ENCODE measurements at regions not wholly inside any gene's neighbourhood (a gene's known extent, or its start where the extent isn't known, plus 50 kb on each side); places are given as distances from the start of the nearest gene placed in this dataset.

DNA sequence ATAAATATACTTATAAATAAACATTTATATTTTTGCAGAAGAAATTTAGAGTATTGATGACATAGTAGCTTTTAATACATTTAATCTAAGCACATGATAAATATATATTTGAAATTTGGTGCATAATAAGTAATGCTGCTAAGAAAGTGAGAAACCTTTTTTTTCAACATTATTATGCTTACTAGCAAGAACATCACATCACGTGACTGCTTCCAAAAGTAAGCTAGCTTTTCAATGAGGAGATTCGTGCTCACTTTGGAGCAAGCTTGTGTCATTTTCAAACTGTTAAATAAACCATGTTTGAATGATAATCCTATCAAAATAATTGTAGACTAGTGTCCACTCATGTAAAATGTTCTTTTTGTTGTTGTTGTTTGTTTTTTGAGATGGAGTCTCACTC is 109.0 kb upstream of the SLC4A7 start:
- no peak for DNase-seq (ENCODE audit: low read depth, low spot score)
- Histone ChIP-seq H3K4me1 (ENCODE audit: control insufficient read depth, insufficient read depth, low read length) (no peaks in the 10 kb centered on the region; the same call in 1 of the 2 replicates), H3K27me3 (ENCODE audit: control insufficient read depth, insufficient read depth, low read length) (no peaks in the 10 kb centered on the region), H3K36me3 (ENCODE audit: control insufficient read depth, insufficient read depth, low read length) (no peaks in the 10 kb centered on the region), H3K9me3 (ENCODE audit: control insufficient read depth, insufficient read depth, low read length) (no peaks in the 10 kb centered on the region), H3K27ac (ENCODE audit: low read length) (no peak overlapping the region), H3K4me3 (ENCODE audit: low read length) (no peak overlapping the region)
- no CpG with 5 or more reads among the region's 2 CpGs for WGBS (ENCODE audit: insufficient coverage, insufficient read length)

DNA sequence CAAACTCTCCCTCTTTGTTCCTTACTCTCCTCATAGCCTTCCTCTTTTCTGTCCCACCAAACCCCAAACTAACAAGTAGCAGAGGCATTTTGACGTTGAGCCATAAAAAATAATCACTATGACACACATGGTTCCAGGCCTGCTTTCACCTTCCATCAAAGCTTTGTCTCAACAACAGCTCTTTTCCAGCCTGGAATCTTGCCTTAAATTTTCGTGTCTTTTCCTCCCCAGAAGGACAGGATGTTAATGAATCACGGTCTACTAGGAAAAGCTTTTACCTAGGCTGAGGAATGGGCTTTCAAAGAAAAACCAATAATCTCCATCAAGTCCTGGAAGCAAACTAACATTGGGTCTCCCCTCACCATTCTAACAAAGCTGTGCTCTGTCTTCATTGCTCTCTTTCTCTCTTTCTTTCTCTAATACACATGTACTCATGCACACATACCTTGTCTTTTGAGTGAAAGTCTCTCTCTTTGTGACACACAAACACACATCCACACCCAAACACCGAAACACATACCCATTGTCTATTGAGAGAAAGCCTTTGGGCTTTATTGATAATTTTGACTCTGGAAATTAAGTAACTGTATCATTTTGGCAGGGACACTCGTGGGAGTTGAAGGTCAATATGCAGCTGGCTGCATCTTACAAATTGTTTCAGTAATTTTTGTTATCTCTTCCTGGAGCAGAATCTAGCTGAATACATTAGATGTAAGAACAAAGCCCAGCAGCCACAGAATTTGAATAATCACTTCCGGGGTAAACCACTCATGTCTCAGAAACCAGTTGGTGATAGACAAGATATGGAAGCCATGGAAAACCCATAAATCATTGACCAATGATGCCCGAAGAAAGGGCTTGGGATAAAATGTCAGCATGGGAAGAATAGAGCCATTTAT is 107.4 kb upstream of the SLC4A7 start:
- Histone ChIP-seq H3K27me3 (ENCODE audit: control insufficient read depth, insufficient read depth, low read length) (no peaks in the 10 kb centered on the region), H3K4me1 (ENCODE audit: control insufficient read depth, insufficient read depth, low read length) (no peaks in the 10 kb centered on the region; the same call in 1 of the 2 replicates), H3K9me3 (ENCODE audit: control insufficient read depth, insufficient read depth, low read length) (no peaks in the 10 kb centered on the region), H3K27ac (ENCODE audit: low read length) (no peak overlapping the region), H3K4me3 (ENCODE audit: low read length) (no peak overlapping the region), H3K36me3 (ENCODE audit: control insufficient read depth, insufficient read depth, low read length) (no peaks in the 10 kb centered on the region)
- no peak for DNase-seq (ENCODE audit: low read depth, low spot score)
- whole genome bisulfite sequencing (ENCODE audit: insufficient coverage, insufficient read length), result no CpG with 5 or more reads among the region's 7 CpGs

DNA sequence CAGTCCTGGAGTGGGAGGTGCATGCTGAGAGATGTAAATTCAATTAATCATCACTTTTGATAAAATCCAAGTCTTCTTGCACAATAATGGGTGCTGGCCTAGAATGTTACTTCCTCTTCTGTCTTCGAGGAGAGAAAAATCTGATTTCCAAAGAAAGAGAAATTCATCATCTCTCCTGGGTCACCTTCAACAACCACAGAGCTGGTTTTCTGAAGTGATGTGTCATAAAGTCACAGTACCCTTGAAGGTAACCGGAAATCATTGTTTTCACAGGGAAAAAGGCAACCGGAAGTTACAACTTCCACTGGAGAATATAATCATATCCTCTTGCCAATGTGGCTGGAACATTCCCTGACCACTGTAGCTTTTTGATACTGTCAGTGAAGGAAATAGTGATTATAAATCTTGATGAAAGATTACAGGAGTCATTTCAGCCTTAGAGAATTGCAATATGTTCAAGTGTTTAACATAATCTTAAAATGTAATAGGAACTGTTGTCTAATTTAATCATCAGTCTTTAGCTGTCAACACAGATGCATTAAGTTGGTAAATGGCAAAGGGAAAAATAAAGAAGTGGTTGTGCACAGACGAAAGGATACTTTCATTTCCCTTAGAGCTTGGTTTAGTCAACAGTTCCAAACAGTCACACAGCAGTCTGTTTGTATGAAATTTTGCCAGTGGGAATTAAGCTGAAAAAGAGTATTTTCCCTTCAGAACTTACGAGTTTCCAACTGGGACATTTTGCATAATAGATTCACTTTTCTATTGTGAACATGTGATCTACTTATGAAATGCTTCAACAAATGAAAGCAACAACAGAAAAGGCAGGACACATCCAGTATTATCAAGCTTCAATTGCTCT is 106.5 kb upstream of the SLC4A7 start:
- no peaks in the 10 kb centered on the region; the same call in 1 of the 2 replicates for H3K4me1 ChIP-seq (ENCODE audit: control insufficient read depth, insufficient read depth, low read length)
- no peaks in the 10 kb centered on the region for H3K9me3 ChIP-seq (ENCODE audit: control insufficient read depth, insufficient read depth, low read length)
- WGBS (ENCODE audit: insufficient coverage, insufficient read length), result no CpG with 5 or more reads among the region's 5 CpGs
- no peak overlapping the region for H3K27ac ChIP-seq (ENCODE audit: low read length)
- H3K4me3 ChIP-seq (ENCODE audit: low read length), result no peak overlapping the region
- DNase-seq (ENCODE audit: low read depth, low spot score), result no peak
- no peaks in the 10 kb centered on the region for H3K36me3 ChIP-seq (ENCODE audit: control insufficient read depth, insufficient read depth, low read length)
- no peaks in the 10 kb centered on the region for H3K27me3 ChIP-seq (ENCODE audit: control insufficient read depth, insufficient read depth, low read length)

DNA sequence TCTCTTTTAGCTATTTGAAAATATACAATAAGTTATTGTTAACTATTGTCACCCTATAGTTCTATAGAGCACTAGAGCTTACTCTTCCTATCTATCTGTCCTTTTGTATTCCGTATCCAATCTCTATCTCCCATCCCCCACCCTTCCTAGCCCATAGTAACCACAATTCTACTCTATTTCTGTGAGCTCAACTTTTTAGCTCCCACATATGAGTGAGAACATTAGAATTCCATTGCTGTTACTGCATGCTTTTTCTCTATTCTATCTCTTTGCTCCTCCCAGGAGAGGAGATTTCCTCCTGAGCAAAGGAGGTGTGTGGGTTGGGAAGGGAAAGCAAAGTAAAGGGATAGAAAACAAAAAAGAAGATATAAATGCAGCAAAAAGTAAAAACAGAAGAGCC is 105.6 kb upstream of the SLC4A7 start:
- H3K4me3 ChIP-seq (ENCODE audit: low read length), result no peak overlapping the region
- no peaks in the 10 kb centered on the region for H3K27me3 ChIP-seq (ENCODE audit: control insufficient read depth, insufficient read depth, low read length)
- no peaks in the 10 kb centered on the region for H3K36me3 ChIP-seq (ENCODE audit: control insufficient read depth, insufficient read depth, low read length)
- H3K4me1 ChIP-seq (ENCODE audit: control insufficient read depth, insufficient read depth, low read length), result peaks cover 1% of the 10 kb centered on the region; the same call in 1 of the 2 replicates
- no peaks in the 10 kb centered on the region for H3K9me3 ChIP-seq (ENCODE audit: control insufficient read depth, insufficient read depth, low read length)
- H3K27ac ChIP-seq (ENCODE audit: low read length), result no peak overlapping the region
- WGBS (ENCODE audit: insufficient coverage, insufficient read length), result no CpG with 5 or more reads among the region's 1 CpG
- DNase-seq (ENCODE audit: low read depth, low spot score), result no peak

DNA sequence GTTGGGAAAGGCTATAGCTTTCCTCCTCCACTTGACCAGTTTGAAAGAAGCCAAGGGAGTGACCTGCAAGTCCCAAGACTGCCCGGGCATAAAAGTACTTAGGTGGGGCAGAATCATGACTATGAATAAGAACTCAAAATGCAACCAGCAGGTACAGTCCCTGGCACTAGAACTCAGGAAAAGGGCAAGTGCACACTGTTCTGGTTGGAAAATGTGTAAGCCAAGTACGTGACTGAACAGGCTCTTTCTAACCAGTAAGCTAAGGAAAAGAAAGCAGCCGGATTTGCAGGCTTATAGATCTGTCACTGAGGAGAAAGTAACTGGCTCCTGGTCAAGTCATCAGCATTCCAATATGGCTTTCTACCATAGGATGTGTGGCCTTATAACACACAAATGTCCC is 101.2 kb upstream of the SLC4A7 start:
- no peak overlapping the region for H3K27ac ChIP-seq (ENCODE audit: low read length)

DNA sequence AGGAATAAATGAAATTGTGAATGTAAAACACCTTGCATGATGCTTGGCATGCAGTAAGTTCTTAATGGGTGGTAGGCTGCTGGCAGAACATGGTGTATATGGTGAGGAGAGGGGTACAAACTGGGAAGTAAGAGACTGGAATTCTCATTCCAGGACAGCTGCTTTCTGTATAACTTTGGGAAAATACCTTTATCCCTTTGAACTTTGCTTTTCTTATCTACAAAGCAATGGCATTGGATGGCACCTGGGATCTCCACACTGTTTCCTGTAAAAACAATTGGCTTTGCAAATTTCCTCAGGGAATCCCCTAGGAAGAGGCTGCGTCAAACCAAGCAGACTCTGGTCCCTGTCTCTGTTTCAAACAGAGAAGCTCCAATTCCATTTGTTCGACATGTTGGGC is 100.7 kb upstream of the SLC4A7 start:
- Histone ChIP-seq H3K27ac (ENCODE audit: low read length) (no peak overlapping the region), H3K4me1 (ENCODE audit: control insufficient read depth, insufficient read depth, low read length) (peaks cover 1% of the 10 kb centered on the region; the same call in 1 of the 2 replicates), H3K36me3 (ENCODE audit: control insufficient read depth, insufficient read depth, low read length) (no peaks in the 10 kb centered on the region), H3K27me3 (ENCODE audit: control insufficient read depth, insufficient read depth, low read length) (no peaks in the 10 kb centered on the region), H3K4me3 (ENCODE audit: low read length) (no peak overlapping the region), H3K9me3 (ENCODE audit: control insufficient read depth, insufficient read depth, low read length) (no peaks in the 10 kb centered on the region)
- no peak for DNase-seq (ENCODE audit: low read depth, low spot score)
- WGBS (ENCODE audit: insufficient coverage, insufficient read length), result no CpG with 5 or more reads among the region's 2 CpGs

More for the DNA sequence above, 101.2 kb upstream of the SLC4A7 start:
- no peaks in the 10 kb centered on the region for H3K36me3 ChIP-seq (ENCODE audit: control insufficient read depth, insufficient read depth, low read length)
- H3K27me3 ChIP-seq (ENCODE audit: control insufficient read depth, insufficient read depth, low read length), result no peaks in the 10 kb centered on the region
- no peaks in the 10 kb centered on the region for H3K9me3 ChIP-seq (ENCODE audit: control insufficient read depth, insufficient read depth, low read length)
- DNase-seq (ENCODE audit: low read depth, low spot score), result no peak
- no CpG with 5 or more reads among the region's 3 CpGs for WGBS (ENCODE audit: insufficient coverage, insufficient read length)
- peaks cover 1% of the 10 kb centered on the region; the same call in 1 of the 2 replicates for H3K4me1 ChIP-seq (ENCODE audit: control insufficient read depth, insufficient read depth, low read length)
- H3K4me3 ChIP-seq (ENCODE audit: low read length), result no peak overlapping the region

DNA sequence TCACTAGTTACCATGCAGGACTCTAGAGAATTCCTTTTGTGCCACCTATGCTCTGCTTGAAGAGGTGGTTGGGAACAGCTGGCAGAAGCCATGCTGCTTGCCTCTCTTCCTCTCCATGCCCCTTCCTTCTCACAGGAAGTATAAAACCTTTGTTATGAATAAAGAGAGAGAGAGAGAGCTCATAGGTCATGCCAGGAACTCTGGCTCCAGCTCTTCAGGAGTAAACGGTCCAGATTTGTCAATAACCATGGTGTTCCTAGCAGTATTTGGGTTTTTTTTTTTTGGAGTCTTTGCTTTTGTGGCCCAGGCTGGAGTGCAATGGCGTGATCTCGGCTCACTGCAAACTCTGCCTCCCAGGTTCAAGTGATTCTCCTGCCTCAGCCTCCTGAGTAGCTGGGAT is 97.7 kb upstream of the SLC4A7 start:
- no CpG with 5 or more reads among the region's 3 CpGs for whole genome bisulfite sequencing (ENCODE audit: insufficient coverage, insufficient read length)
- DNase-seq (ENCODE audit: low read depth, low spot score), result no peak
- no peak overlapping the region for H3K27ac ChIP-seq (ENCODE audit: low read length)
- 0 out of 2 replicates have a peak, but pooled peaks cover 1% of the 10 kb centered on the region for H3K4me1 ChIP-seq (ENCODE audit: control insufficient read depth, insufficient read depth, low read length)
- no peaks in the 10 kb centered on the region for H3K27me3 ChIP-seq (ENCODE audit: control insufficient read depth, insufficient read depth, low read length)
- H3K36me3 ChIP-seq (ENCODE audit: control insufficient read depth, insufficient read depth, low read length), result no peaks in the 10 kb centered on the region
- no peaks in the 10 kb centered on the region for H3K9me3 ChIP-seq (ENCODE audit: control insufficient read depth, insufficient read depth, low read length)
- H3K4me3 ChIP-seq (ENCODE audit: low read length), result no peak overlapping the region

DNA sequence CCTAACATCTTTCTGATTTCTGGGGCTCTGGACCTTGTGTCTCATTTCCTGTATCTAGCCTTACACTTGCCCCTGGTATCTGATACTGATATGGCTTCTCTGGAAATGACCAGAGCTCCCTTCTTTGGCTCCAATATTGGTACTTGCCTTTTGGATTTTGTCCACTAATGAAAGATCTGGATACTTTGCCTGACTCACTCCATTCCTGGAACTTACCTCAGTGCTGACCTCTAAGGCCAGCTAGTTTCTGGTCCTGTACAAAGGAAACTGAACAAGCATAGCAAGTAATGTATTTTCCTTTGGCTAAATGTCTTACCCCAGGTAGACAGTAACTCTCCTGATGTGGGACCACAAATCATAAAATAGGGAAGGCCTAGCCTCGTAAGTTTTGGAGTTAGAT is 93.8 kb upstream of the SLC4A7 start:
- Histone ChIP-seq H3K4me3 (ENCODE audit: low read length) (no peak overlapping the region), H3K27me3 (ENCODE audit: control insufficient read depth, insufficient read depth, low read length) (no peaks in the 10 kb centered on the region), H3K36me3 (ENCODE audit: control insufficient read depth, insufficient read depth, low read length) (no peaks in the 10 kb centered on the region), H3K9me3 (ENCODE audit: control insufficient read depth, insufficient read depth, low read length) (no peaks in the 10 kb centered on the region), H3K4me1 (ENCODE audit: control insufficient read depth, insufficient read depth, low read length) (no peaks in the 10 kb centered on the region), H3K27ac (ENCODE audit: low read length) (no peak overlapping the region)
- no peak for DNase-seq (ENCODE audit: low read depth, low spot score)
- WGBS (ENCODE audit: insufficient coverage, insufficient read length), result no CpG with 5 or more reads among the region's 1 CpG

DNA sequence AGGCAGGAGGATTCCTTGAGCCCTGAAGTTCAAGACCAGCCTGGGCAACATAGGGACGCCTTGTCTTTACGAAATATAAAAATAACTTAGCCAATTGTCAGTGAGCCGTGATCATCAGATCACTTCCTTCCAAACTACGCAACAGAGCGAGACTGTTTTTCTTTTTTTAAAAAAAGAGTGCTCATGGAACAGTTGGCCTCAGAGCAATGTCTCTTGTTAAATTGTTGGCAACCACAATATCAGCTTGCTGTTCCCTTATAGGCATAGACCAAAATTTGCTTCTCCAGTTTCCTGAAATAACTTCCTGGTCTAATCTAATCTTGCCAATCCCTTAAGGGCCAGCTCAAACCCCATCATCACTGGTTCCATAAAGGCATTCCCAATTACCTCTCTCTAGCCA is 93.3 kb upstream of the SLC4A7 start:
- Histone ChIP-seq H3K4me3 (ENCODE audit: low read length) (no peak overlapping the region), H3K27me3 (ENCODE audit: control insufficient read depth, insufficient read depth, low read length) (no peaks in the 10 kb centered on the region), H3K27ac (ENCODE audit: low read length) (no peak overlapping the region), H3K4me1 (ENCODE audit: control insufficient read depth, insufficient read depth, low read length) (no peaks in the 10 kb centered on the region), H3K36me3 (ENCODE audit: control insufficient read depth, insufficient read depth, low read length) (no peaks in the 10 kb centered on the region), H3K9me3 (ENCODE audit: control insufficient read depth, insufficient read depth, low read length) (no peaks in the 10 kb centered on the region)
- DNase-seq (ENCODE audit: low read depth, low spot score), result no peak
- no CpG with 5 or more reads among the region's 5 CpGs for WGBS (ENCODE audit: insufficient coverage, insufficient read length)

DNA sequence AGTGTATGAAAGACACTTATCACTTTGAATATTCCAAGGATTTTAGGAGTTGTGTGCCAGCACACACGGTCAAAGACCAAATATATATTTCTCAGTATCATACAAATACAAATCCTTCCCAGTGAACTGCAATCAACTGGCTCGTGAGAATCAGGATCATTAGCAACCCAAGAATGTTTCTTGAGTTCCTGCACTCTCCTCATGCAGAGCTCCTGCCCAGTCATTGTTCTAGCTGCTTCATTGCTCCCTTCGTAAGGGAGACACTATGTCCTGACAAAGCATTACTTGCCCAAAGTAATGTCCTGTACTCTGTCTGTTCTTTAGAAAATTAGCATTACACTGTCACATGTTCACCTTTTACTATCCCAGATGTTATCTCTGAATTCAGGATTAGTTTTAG is 92.0 kb upstream of the SLC4A7 start:
- H3K27ac ChIP-seq (ENCODE audit: low read length), result no peak overlapping the region
- no peaks in the 10 kb centered on the region for H3K27me3 ChIP-seq (ENCODE audit: control insufficient read depth, insufficient read depth, low read length)
- H3K36me3 ChIP-seq (ENCODE audit: control insufficient read depth, insufficient read depth, low read length), result no peaks in the 10 kb centered on the region
- no peak for DNase-seq (ENCODE audit: low read depth, low spot score)
- H3K4me1 ChIP-seq (ENCODE audit: control insufficient read depth, insufficient read depth, low read length), result no peaks in the 10 kb centered on the region
- no peak overlapping the region for H3K4me3 ChIP-seq (ENCODE audit: low read length)
- WGBS (ENCODE audit: insufficient coverage, insufficient read length), result no CpG with 5 or more reads among the region's 3 CpGs
- no peaks in the 10 kb centered on the region for H3K9me3 ChIP-seq (ENCODE audit: control insufficient read depth, insufficient read depth, low read length)
